Suppressor macrophage (primary cell): ENCODE measurements at regions not wholly inside any gene's neighbourhood (a gene's known extent, or its start where the extent isn't known, plus 50 kb on each side); places are given as distances from the start of the nearest gene placed in this dataset.
"Not testable (repeated sequence)": the region's sequence is repeated elsewhere in the genome, so short reads cannot be mapped to it uniquely, and the experiment has no call there.

Experiments used
- DNase-seq, 4 experiments: peaks; one replicate each; pipeline ENCODE4 v3.0.0-alpha.2; 2020 to 2022

DNA sequence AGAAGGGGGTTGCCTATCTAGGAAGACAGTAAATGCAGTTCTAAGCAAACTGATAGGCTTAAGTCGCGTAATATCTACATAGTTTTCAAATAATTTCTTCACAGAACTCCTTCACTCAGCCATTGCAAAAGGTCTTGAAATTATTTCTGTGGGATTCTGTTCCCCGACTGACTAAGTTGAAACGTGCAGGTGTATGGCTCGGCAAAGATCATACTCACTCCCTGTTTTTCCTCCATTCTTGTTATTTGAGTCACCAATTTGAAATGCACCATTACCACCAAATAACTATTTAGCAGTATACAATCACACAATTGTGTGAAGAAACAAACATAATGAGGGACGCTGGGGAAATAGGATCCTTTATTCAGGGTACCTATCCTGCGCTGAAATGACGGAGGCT, 771.1 kb downstream of the GATA3 start:
- no peak for DNase-seq

DNA sequence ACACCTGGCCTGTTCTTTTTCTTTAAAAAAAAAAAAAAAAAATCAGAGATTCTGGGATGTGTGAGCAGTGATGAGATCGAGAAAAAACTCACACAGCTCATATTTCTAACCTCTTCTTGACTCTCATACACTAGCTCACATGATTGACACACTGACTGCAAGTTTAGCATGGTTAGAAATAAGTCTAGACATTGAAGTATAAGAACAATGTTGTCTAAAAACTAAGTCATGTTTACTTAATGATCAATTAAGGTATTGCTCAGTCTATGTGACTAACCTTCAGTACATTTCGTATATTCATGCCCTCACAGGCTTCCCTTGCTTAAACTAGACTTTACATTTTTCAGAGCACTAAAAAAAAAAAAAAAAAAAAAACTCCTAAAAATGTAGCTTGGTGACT, 775.1 kb downstream of the GATA3 start:
- no peak for DNase-seq

DNA sequence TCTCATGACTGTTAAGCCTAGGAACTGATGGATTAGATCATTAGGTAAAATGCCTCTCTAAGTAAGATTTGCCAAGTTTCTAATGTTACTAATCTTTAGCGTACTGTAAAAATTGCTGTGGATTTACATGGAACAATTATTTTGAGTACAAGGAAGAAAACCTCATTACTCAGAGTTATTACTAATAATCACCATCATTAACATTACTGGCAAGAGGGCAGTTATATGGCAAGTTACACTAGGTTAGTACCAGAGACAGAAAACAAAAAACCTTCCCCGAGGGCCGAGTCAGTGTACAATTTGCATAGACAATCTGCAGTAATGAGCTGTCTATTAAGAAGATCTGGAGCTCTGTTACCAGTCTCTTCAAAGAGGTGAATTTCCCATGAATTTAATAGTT, 775.6 kb downstream of the GATA3 start:
- no peak for DNase-seq

- no peak for DNase-seq
These were observed 776.4 kb downstream of the GATA3 start for GRCh38 chr10:8830876-8831275.

- no peak for DNase-seq
These were observed 781.1 kb downstream of the GATA3 start for GRCh38 chr10:8835453-8836167.

GRCh38 chr10:8840356-8840755, 785.9 kb downstream of the GATA3 start:
- no peak for DNase-seq

DNA sequence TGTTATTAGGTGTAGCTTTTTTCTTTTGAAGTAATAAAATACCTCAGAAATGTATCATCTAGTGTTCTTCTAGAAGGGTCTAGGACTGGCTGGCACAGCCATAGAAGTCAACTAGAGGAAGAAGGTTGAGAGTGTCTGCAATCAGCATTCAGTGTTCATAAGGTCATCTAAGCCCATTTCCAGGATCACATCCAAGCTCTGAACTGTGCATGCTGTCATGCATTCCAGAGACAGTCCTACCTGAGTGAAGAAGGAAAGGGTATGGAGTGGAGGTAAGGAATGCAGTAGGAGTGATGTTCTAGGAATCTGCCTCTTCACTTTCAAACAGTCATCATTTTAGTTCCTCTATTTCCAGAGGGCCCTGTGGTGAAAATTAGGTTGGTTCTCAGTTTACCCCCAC, 789.7 kb downstream of the GATA3 start:
- no peak for DNase-seq

GRCh38 chr10:8852546-8852945, 798.1 kb downstream of the GATA3 start:
- DNase-seq = no peak

DNA sequence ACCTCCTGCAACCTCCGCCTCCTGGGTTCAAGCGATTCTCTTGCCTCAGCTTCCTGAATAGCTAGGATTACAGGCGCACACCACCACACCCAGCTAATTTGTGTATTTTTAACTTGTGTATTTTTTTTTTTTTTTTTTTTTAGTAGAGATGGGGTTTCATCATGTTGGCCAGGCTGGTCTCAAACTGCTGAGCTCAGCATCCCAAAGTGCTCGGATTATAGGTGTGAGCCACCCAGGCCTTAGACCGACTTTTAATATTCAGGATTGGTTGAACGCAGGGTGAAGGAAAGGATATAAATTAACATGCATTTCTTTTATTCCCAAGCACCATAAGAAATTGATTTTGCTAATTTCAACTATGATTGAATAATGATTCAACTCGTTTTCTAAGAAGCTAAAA, 798.6 kb downstream of the GATA3 start:
- no peak for DNase-seq

DNA sequence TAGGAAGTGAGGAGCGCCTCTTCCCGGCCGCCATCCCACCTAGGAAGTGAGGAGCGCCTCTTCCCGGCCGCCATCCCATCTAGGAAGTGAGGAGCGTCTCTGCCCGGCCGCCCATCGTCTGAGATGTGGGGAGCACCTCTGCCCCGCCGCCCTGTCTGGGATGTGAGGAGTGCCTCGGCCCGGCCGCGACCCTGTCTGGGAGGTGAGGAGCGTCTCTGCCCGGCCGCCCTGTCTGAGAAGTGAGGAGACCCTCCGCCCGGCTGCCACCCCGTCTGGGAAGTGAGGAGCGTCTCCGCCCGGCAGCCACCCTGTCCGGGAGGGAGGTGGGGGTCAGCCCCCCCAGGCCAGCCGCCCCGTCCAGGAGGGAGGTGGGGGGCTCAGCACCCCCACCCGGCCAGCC, 814.4 kb downstream of the GATA3 start:
- DNase-seq = not testable (repeated sequence)

DNA sequence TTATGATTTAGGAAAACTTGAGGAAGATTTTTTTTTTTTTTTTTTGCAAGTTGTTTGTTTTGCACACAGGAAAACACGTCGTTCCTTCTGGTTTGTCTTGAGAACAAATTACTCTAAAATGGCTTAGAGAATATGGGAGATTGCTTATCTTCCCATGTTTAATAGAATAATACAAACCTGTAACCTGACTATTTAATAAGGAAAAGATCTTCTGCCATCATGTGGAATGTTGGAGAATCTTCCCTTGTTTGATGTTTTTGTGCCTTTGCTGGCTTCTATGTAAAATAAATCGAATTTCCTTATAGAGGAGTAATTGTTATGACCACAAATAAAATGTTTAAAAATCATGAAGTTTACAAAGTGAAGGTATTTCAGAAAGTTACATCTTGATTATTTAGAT, 818.8 kb downstream of the GATA3 start:
- no peak for DNase-seq

DNA sequence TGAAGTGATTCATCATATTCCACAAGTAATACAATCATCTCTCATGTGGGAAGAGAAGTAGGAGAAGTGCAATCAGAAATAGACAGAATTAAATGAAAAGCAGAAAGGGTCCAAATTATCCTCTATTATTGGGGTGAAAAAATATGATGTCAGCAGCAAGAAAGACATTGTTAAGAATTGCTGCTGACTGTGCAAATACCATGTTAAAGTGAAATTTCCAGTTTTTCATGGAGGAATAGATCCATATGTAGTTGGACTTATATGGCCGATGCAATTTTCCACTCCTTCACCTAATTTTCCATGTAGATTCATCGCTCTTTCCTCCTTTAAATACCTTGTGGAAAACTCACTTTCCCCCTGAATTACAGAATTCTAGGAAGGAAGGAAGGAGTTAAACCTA, 819.8 kb downstream of the GATA3 start:
- DNase-seq = no peak

GRCh38 chr10:8874972-8875371, 820.5 kb downstream of the GATA3 start:
- DNase-seq = no peak

DNA sequence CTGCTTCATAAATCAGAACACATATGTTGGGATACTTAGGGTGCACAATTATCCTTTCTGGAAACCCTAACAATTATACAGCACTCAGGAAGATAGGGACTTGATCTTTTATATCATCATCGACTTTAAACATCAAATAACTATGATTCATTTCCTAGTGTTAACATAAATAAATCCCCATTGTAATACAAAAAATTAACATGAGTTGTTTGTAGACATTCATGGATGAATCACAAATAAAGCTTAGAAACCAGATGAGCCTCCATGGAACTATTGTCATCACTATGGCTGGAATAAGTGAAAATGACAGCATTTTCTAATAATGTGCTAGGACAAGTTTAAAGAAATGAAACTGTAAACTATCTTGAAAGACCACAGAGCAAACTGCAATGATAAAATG, 821.7 kb downstream of the GATA3 start:
- DNase-seq = no peak

GRCh38 chr10:8889538-8889937, 835.0 kb downstream of the GATA3 start:
- no peak for DNase-seq

DNA sequence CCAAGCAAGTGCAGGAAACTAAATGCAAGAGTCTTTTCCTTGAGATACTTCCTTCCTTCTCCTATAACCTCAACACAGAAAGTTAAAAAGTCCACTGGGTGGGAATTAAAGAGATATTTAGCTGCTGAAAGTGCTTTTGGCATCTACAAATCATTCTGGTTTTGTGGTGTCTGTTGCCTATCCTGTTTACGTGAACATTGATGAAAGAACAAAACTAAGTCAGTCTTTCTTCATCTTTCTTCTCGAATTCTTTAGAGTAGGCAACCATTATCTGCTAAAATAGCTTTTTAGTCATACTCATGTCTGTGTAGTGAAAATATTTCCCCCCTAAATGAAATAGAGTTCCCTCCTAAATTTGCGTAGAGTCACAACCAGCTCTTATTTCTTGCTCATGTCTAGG, 838.6 kb downstream of the GATA3 start:
- no peak for DNase-seq

DNA sequence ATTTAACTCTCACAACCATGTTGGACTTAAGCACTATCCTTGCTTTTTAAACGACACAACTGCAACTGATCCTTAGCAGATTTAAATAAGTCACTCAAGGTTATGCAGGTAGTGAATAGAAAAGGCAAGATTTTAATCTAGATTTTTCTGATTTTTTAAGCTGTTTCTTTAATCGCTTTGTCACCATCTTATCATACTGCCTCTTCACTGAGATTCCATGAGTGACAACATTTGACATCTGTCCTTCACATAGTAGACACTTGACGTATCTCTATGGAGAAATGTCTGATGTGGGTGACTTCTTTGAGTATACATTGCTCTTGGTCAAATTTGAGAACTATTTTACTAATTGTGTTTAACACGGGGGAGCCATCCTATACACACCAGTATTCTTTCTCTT, 839.7 kb downstream of the GATA3 start:
- DNase-seq = no peak

GRCh38 chr10:8897769-8898168, 843.3 kb downstream of the GATA3 start:
- DNase-seq = no peak

DNA sequence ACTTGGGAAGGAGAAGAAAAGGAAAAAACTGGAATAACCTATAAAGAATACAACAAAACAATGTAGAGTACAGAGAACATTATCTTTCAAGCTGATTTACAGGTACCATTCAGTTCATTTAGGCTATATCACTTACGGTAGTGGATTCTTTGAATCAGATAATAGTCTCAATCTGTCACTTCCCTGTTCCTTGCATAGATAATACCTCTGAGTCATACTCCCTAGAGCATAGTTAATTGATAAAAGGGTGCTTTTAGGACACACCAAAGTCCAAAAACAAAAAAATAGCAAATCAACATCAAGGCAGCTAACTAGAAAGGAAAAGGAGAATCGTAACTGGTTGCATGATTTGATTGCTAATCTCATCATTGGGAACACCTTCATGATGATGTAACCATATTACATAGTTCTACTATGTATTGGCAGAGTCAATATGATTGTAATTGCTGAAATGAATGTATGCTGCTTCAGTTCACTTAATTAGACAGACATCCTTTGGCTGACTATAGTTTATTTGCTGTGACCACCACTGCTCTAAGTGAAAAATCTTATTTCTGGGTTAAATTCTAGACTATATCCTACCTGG, 844.4 kb downstream of the GATA3 start:
- no peak for DNase-seq

- no peak for DNase-seq
These were observed 848.4 kb downstream of the GATA3 start for GRCh38 chr10:8902926-8903325.

DNA sequence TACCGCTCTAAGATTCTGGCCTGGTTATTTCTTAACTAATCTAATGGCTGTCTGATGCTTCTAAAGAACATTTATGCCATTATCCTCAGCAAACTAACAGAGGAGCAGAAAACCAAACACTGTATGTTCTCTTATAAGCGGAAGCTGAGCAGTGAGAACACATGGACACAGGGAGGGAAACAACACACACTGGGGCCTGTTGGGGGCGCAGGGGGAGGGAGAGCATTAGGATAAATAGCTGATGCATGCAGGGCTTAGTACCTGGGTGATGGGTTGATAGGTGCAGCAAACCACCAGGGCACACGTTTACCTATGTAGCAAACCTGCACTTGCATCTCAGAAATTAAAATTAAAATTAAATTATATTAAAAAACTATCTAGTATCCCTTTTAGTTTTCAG, 853.5 kb downstream of the GATA3 start:
- DNase-seq = no peak

DNA sequence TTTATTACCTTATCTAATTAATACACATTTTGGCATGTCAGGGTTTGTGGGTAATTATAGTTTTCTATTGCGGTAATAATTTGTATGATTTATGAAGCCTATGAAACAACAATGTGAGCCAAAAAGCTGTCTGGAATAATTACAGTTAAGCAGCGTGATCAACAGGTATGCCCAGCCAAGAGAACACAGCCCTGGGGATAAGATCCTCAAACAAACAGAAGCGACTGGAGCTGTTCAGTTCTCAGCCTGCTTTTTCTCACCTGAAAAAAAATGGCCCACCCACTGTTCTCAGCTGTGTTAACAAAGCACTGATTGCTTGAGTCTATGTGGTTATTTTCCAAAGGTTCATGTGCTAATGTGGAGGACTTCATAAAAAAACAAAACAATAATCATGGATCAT, 855.8 kb downstream of the GATA3 start:
- DNase-seq = no peak

DNA sequence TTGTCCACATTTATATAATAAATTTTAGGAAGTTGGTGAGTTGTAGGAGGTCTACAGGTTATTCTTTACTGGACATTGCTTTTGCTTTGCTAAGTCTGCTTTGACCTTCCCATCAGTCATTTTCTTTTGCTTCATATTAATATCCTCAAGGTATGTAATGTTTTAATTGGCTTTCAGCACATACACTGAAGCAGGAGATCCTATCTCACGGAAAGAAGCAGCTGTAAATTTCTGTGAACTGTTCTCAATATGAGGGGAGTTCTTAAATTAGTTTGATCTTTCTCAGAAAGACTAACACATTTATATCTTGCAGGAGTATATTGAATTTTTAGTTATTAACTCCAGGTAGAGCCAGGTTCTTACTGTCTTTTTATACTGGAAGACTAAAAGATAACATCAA, 856.5 kb downstream of the GATA3 start:
- DNase-seq = no peak

- DNase-seq = no peak
These were observed 857.6 kb downstream of the GATA3 start for GRCh38 chr10:8912108-8912507.

DNA sequence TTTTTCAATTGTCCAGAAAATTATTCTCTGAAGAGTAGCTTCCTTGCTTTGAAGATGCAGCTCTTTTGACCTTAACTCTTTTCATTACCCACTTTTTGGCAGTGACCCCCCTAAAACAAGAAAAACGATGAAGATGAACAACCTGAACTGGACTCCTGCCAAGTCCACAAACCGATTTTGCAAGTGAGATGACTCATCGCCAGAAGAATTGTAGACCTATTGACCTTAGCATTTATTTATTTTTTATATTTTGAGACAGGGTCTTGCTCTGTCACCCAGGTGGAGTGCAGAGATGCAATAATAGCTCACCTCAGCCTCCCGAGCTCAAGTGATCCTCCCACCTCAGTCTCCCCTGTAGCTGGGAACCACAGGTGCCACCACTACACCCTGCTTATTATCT, 859.2 kb downstream of the GATA3 start:
- DNase-seq = no peak
